GM21360 (cell line): ENCODE measurements at regions not wholly inside any gene's neighbourhood (a gene's known extent, or its start where the extent isn't known, plus 50 kb on each side); places are given as distances from the start of the nearest gene placed in this dataset.

Experiments
- ATAC-seq: cut with Tn5 transposase; IDR thresholded peaks from one replicate; pipeline ENCODE4 v1.9.1; 2021; ENCODE audit warnings: mild to moderate bottlenecking, moderate library complexity; ENCODE audit not compliant: unreplicated experiment

GRCh38 chrX:13151828-13152517 lies 107.6 kb upstream of the FAM9C start:
- ATAC-seq = no peak

- no peak for ATAC-seq
Observed at GRCh38 chrX:13149702-13150350, 105.4 kb upstream of the FAM9C start.

GRCh38 chrX:13147733-13148132 lies 103.3 kb upstream of the FAM9C start:
- ATAC-seq = no peak

GRCh38 chrX:13147147-13147546 lies 102.7 kb upstream of the FAM9C start:
- ATAC-seq = no peak

GRCh38 chrX:13144927-13145655 lies 100.7 kb upstream of the FAM9C start:
- ATAC-seq = no peak

GRCh38 chrX:13142891-13143290 lies 98.5 kb upstream of the FAM9C start:
- ATAC-seq = no peak

- ATAC-seq = no peak
Observed at GRCh38 chrX:13140007-13140406, 95.6 kb upstream of the FAM9C start.

- no peak for ATAC-seq
Observed at GRCh38 chrX:13131396-13132137, 87.1 kb upstream of the FAM9C start.

- no peak for ATAC-seq
Observed at GRCh38 chrX:13130816-13131215, 86.4 kb upstream of the FAM9C start.

- no peak for ATAC-seq
Observed at GRCh38 chrX:13128104-13128503, 83.7 kb upstream of the FAM9C start.

- ATAC-seq = no peak
Observed at GRCh38 chrX:13126775-13127174, 82.4 kb upstream of the FAM9C start.

- ATAC-seq = no peak
Observed at GRCh38 chrX:13125188-13125587, 80.8 kb upstream of the FAM9C start.

GRCh38 chrX:13123857-13124345 lies 79.5 kb upstream of the FAM9C start:
- no peak for ATAC-seq

- no peak for ATAC-seq
Observed at GRCh38 chrX:13123247-13123856, 78.9 kb upstream of the FAM9C start.

GRCh38 chrX:13121020-13121555 lies 76.7 kb upstream of the FAM9C start:
- ATAC-seq = no peak

- no peak for ATAC-seq
Observed at GRCh38 chrX:13120017-13120416, 75.6 kb upstream of the FAM9C start.

- ATAC-seq = no peak
Observed at GRCh38 chrX:13119386-13119785, 75.0 kb upstream of the FAM9C start.

- ATAC-seq = no peak
Observed at GRCh38 chrX:13115146-13115855, 70.9 kb upstream of the FAM9C start.

- ATAC-seq = no peak
Observed at GRCh38 chrX:13112499-13112898, 68.1 kb upstream of the FAM9C start.
